ENCODE measurements at regions not wholly inside any gene's neighbourhood (a gene's known extent, or its start where the extent isn't known, plus 50 kb on each side); places are given as distances from the start of the nearest gene placed in this dataset.

DNA sequence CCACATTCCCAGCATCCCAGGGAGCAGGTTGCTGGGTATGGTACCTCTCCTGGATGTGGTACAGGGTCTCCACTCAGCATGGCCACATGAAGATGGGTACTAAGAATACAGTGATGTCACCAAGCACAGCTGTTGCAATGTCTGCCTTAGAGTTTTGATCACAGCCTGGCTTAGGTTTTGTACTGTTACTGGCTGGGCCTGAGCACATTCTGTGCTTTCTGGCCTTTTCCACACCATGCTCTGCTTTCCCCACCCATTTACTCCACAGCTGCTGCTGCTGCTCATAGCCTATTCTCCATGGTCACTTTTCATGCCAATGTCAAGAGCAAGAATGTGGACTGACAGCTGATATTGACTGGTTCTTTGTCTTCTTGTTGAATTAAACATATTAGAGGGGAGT is 481.9 kb downstream of the ARHGEF28 start:
- DNase-seq, result no peak

GRCh38 chr5:74105126-74105780 is 479.3 kb downstream of the ARHGEF28 start:
- DNase-seq, result no peak

DNA sequence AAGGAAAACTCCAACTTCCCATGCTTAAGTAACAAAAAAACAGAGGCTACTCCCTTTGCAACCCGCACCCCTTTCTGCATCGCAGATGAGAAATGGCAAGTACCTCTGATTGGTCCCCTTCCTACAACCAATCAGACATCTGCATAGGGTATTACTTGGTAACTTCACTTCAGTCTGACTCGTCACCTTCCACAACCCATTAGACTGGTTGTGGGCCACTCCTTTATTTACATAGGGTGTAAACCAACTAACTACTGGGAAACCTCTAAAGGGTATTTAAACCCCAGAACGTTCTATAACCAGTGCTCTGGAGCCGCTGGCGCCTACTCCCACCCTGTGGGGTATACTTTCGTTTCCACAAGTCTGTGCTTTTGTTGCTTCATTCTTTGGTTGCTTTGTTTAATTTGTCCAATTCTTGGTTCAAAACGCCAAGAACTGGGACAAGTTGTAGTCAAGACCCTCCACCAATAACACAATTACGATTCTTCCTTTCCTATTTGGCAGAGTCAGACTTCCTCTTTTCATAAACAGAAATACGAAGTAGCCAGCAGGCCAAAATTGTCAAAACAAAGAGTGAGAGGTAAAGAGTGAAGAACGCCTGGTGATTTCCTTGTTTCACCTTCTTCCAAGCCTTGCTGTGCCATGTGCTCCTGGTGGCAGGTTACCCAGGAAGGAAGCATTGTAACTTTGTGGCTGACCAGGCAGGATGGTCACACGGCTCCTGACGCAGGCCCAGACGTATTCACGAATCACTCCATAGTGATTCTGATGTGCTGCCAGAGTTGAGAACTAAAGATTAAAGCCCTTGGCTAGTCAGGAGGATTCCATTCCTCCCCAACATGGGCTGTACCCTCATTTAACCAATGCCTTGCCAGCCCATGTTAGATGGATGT is 477.4 kb downstream of the ARHGEF28 start:
- DNase-seq, result no peak

GRCh38 chr5:74100268-74100665 is 474.3 kb downstream of the ARHGEF28 start:
- no peak for DNase-seq

DNA sequence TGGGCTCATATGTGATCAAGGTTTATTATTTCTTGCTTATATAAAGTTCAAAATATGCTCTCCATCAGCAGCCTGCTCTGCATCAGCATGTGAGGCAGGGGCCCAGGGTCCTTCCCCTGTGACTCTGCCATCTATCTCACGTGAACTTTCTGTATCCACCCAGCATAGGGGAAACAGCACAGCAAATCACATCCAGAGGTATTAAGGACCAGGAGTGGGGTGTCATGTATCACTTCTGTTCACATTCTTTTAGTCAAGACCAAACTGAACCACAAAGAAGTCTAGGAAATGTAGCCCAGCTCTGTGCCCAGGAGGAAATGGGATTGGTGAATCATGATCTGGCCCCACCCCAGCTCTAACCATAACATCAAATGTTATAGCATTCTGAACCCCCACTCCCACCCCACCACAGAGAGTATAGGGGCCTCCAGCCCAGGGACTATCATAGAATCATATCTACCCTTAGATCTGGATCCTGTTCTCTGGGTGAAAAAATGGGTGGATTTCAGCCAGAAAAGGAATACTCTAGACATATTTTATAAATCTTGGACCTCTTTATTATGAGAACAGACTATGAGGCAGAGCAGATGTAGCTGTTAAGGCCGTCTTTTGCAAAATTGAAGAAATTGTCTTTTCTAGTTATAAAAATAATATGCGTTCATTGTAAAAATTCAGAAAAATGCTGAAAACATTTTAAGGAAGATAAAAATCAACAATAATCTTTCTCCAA is 473.7 kb downstream of the ARHGEF28 start:
- no peak for DNase-seq

- DNase-seq, result no peak
Observed at GRCh38 chr5:74098941-74099340, 472.9 kb downstream of the ARHGEF28 start.

GRCh38 chr5:74098456-74098855 is 472.5 kb downstream of the ARHGEF28 start:
- DNase-seq, result no peak

GRCh38 chr5:74096325-74096724 is 470.3 kb downstream of the ARHGEF28 start:
- DNase-seq, result no peak

DNA sequence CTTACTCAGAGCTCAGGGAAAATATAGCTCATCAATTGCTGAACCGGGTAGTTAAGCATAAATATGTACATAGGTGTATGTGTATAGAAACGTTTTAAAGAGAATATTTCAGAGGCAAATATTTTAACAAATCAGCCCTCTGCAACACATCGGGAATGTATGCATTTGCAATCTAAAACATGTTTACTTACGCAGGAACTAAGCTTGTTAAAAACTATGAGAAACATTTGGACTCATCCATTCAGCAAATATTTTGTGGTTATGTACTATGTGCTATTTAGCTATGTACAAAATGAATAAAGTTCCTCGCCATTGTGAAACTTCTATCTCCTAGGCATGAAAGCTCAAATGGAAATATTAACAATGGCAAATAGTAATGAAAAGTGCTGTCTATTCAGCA is 469.9 kb downstream of the ARHGEF28 start:
- no peak for DNase-seq

DNA sequence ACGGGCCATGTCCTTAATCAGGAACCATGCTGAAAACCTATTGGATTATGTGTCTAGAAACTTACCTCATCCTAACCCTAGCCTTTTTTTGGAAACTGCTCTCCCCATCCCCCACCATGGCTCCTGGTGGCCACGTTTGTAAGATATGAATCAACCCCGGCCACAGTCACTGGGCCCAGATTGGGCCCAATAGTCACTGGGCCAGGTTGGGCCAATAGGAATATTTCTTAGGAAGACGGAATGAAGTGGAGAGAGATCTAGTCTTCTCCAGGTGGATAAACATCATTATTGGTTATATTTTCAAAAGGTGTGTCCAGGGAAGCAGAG is 468.7 kb downstream of the ARHGEF28 start:
- no peak for DNase-seq

GRCh38 chr5:74094096-74094781 is 468.2 kb downstream of the ARHGEF28 start:
- no peak for DNase-seq

- no peak for DNase-seq
Observed at GRCh38 chr5:74093561-74093960, 467.6 kb downstream of the ARHGEF28 start.

DNA sequence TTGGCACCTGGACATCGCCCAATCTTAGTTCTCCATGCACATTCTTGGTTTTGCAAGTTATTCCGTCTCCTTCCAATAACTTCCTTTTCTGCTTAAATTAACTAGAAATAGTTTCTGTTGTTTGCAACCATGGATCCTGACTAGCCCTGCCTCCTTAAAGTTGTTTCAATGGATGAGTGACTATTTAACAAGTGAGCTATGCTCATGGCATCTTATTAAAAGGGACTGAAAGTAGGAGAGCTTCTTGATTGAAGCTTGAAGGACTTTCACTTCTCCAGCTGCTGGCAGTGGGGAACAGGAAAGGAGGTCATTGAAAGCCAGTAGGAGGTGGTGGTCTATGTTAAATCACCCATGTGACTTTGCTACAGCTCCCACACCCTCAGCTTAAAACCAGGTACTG is 466.8 kb downstream of the ARHGEF28 start:
- peak; percentile 48 for DNase-seq

DNA sequence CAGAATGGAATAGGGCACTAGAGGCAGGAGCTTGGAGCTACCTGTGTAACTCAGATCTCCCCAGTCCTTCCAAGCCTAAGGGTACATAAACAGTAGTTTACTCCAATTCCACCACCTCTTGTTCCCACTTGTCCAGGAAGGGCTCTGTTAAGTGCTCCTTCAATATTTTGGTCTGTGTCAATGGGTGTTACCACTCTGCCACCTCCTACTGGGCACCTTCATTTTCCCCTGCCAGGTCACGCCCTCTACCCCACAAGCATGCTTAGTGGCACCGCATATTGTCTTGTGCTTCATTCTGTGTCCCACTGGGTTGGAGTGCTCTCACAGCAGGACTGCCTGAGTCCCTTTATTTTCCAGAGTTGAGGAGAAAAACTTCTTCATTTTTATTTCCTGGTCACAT is 459.8 kb downstream of the ARHGEF28 start:
- DNase-seq, result peak; percentile 57

DNA sequence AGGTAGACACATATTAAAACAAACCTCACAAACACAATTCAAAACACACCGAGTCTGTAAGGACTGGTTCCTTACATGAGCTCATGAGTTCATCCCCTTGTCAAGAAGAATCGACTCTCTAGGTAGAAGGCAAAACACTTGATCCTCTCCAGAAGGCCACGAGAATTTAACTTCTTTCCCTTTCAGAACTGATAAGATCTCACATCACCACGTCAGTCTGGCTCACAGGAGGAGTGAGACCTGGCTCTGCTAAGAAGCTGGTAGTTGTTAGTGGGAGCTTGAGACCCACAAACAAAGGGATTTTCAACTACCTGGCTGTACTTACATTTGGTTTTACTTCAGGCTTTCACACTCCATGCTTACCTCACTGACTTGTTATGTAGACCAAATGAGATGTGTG is 459.2 kb downstream of the ARHGEF28 start:
- peak; percentile 57 for DNase-seq

GRCh38 chr5:74083096-74083791 is 457.2 kb downstream of the ARHGEF28 start:
- no peak for DNase-seq

DNA sequence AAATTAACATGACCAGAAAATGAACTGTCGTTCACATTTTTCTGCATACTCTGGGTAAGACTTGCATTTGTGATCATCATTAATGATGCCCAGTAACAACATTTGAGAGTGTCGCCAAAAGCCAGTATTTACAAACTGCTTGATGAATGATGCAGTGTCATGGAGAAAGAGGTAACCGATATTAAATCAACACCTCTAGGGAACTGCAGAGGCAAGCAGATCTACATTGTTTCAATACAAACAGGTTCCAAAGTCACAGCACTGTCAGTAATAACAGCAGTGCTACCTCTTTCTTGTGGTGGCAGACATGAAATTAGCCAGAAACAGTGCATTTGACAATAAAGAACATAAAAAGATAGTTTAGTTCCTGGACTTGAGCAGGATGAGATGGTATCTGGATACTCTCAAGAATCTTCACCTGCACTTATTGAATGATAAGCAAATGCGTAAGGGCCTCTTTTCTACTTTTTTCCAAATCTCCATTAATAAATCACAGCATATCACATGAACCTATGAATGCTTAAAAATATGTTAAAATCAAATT is 456.6 kb downstream of the ARHGEF28 start:
- DNase-seq, result no peak

DNA sequence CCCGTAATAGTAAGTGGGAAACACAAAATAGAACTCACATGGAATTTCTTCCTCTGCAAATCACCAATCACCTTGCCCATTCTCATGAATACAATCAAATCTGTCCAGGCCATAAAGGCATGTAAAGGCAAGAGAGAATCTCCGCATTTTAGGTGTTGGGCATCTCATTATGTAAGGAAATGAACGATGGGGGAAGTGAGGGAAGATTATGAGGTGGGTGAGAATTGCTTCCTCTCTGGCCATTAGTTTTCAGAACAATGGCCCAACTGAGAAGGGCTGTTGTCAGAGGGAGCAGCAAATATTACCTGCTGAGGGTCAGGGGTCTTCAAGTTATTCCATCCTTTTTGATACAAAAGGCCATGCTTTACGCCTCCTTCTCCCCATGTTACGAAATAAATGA is 455.1 kb downstream of the ARHGEF28 start:
- no peak for DNase-seq

DNA sequence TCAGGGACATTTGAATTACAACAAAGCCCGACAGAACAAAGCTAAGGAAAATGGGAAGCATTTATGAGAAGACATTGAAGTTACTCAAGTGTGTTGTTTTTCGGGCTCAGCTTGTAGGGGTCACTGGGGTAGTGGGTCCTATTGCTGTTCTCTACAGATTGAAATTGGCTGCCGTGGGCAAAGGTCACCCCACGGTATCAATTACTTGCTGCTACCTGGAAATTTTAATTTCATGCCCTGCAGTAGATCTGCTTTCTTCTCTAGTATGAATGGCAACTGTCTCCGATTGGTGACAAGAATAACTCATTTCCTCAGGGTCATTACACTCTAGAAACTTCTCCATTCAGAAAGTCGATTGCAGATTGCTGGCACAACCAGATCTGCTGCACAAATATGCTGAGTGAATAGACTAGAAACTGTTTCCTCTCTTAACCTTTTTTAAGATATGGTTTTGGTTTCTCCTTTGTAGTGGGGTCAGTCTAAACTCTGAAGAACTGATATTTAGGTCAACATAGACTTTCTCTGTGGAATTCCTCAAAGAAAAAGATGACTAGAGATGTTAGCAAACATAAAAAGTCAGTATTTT is 454.1 kb downstream of the ARHGEF28 start:
- no peak for DNase-seq

- peak; percentile 5 for DNase-seq
Observed at GRCh38 chr5:74075501-74076484, 449.8 kb downstream of the ARHGEF28 start.

DNA sequence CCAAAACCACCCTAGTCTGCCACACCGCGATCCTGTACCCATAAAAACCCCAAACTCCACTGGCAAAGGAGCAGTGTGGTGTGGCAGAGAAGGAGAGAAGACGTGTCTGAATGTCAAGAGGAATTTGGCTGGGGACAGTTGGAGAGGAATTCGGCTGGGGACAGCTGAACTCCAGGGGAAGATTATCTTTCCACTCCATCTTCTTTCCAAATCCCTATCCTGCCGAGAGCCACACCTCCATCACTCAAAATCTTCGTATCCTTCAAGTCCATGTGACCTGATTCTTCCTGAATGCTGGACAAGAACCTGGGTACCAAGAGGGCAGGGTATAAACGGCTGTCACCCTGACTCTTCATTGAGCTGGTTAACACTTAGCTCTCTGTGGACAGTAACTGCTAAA is 448.1 kb downstream of the ARHGEF28 start:
- no peak for DNase-seq
